Endothelial cell of umbilical vein (primary cell): ENCODE measurements at regions not wholly inside any gene's neighbourhood (a gene's known extent, or its start where the extent isn't known, plus 50 kb on each side); places are given as distances from the start of the nearest gene placed in this dataset.

ENCODE experiments used
- POLR2A ChIP-seq: IDR thresholded peaks from 2 replicates; pipeline ENCODE4 v1.6.1; 2012; ENCODE audit warnings: low read depth, mild to moderate bottlenecking, control low read depth, low read length
- POLR2AphosphoS5 ChIP-seq: IDR thresholded peaks from 2 replicates; pipeline ENCODE4 v1.6.1; 2012; ENCODE audit warnings: low read depth, mild to moderate bottlenecking, control low read depth, low read length, moderate library complexity; ENCODE audit not compliant: insufficient read depth
- TF ChIP-seq, protein P1 (sequence below), 2 donors: IDR thresholded peaks; 1 replicate in 1 of 2; 2 replicates in 1 of 2; pipeline ENCODE4 v1.5.1; 2011; ENCODE audit warnings: low read length in 2 of 2, mild to moderate bottlenecking in 2 of 2, moderate library complexity in 2 of 2, control low read depth in 1 of 2, inconsistent platforms in 1 of 2, low read depth in 1 of 2; ENCODE audit not compliant: insufficient read depth in 1 of 2; ENCODE audit errors: extremely low read depth in 1 of 2

GRCh38 chr6:50288881-50289280 is 239.2 kb upstream of the DEFB112 start:
- TF ChIP-seq, protein P1, sequence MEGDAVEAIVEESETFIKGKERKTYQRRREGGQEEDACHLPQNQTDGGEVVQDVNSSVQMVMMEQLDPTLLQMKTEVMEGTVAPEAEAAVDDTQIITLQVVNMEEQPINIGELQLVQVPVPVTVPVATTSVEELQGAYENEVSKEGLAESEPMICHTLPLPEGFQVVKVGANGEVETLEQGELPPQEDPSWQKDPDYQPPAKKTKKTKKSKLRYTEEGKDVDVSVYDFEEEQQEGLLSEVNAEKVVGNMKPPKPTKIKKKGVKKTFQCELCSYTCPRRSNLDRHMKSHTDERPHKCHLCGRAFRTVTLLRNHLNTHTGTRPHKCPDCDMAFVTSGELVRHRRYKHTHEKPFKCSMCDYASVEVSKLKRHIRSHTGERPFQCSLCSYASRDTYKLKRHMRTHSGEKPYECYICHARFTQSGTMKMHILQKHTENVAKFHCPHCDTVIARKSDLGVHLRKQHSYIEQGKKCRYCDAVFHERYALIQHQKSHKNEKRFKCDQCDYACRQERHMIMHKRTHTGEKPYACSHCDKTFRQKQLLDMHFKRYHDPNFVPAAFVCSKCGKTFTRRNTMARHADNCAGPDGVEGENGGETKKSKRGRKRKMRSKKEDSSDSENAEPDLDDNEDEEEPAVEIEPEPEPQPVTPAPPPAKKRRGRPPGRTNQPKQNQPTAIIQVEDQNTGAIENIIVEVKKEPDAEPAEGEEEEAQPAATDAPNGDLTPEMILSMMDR (IDR thresholded peaks at IDR 0.05; ENCODE audit: extremely low read depth in 1 of 2, insufficient read depth in 1 of 2, low read depth in 1 of 2, low read length in 2 of 2) = no peak
- TF ChIP-seq POLR2A (no peak), POLR2AphosphoS5 (no peak)
